Fibroblast of lung (primary cell): ENCODE measurements at regions not wholly inside any gene's neighbourhood (a gene's known extent, or its start where the extent isn't known, plus 50 kb on each side); places are given as distances from the start of the nearest gene placed in this dataset.

Experiments
- EZH2 ChIP-seq: IDR thresholded peaks from 2 replicates; pipeline ENCODE4 v1.5.1; 2012; ENCODE audit warnings: low read length, control low read depth, mild to moderate bottlenecking; ENCODE audit errors: missing control alignments
- TF ChIP-seq, protein P1 (sequence below), 2 donors: IDR thresholded peaks in 1 of 2; conservative IDR thresholded peaks in 1 of 2; 1 replicate in 1 of 2; 2 replicates in 1 of 2; pipeline ENCODE4 v1.5.1; 2011 to 2012; ENCODE audit warnings: low read length in 2 of 2, control low read depth in 1 of 2, inconsistent platforms in 1 of 2, low read depth in 1 of 2, mild to moderate bottlenecking in 1 of 2

DNA sequence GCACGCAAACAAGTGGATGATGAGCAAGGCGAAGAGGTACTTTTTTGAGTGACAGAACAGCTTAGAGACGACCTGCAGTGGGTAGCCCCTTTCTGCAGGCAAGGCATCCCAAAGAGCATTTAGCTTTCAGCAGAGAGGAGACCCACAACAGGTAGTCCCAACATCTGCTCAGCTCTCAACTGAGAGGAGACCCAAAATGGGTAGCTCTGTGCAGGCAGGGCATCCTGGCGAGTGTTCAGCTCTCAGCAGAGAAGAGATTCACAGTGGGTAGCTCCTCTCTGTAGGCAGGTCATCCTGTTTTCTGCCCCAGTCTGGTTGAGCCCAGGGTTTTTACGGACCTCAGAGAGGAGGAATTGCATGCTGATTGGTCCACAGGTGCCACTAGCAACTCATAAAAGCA, 2396.1 kb upstream of the C9orf72 start:
- TF ChIP-seq, protein P1, sequence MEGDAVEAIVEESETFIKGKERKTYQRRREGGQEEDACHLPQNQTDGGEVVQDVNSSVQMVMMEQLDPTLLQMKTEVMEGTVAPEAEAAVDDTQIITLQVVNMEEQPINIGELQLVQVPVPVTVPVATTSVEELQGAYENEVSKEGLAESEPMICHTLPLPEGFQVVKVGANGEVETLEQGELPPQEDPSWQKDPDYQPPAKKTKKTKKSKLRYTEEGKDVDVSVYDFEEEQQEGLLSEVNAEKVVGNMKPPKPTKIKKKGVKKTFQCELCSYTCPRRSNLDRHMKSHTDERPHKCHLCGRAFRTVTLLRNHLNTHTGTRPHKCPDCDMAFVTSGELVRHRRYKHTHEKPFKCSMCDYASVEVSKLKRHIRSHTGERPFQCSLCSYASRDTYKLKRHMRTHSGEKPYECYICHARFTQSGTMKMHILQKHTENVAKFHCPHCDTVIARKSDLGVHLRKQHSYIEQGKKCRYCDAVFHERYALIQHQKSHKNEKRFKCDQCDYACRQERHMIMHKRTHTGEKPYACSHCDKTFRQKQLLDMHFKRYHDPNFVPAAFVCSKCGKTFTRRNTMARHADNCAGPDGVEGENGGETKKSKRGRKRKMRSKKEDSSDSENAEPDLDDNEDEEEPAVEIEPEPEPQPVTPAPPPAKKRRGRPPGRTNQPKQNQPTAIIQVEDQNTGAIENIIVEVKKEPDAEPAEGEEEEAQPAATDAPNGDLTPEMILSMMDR (conservative IDR thresholded peaks at IDR 0.05 in 1 of 2, IDR thresholded peaks at IDR 0.05 in 1 of 2; ENCODE audit: low read depth in 1 of 2, low read length in 2 of 2): no peak
- TF ChIP-seq EZH2: no peak
